Chondrocyte (in vitro differentiated cells): ENCODE measurements at regions not wholly inside any gene's neighbourhood (a gene's known extent, or its start where the extent isn't known, plus 50 kb on each side); places are given as distances from the start of the nearest gene placed in this dataset.

Experiments
- DNase-seq: peaks from one replicate; pipeline ENCODE4 v3.0.0; 2021; ENCODE audit warnings: mixed read lengths, low spot score
- H3K27ac Mint-ChIP-seq: one replicate; pipeline ENCODE4 v1.8.0; 2021; ENCODE audit warnings: mild to moderate bottlenecking, moderate library complexity, mixed read lengths; ENCODE audit not compliant: unreplicated experiment
- H3K27me3 Mint-ChIP-seq: 2 replicates; pipeline ENCODE4 v1.8.0; 2021; ENCODE audit warnings: low read depth, mixed read lengths
- H3K36me3 Mint-ChIP-seq: 2 replicates; pipeline ENCODE4 v1.8.0; 2021; ENCODE audit warnings: low read depth, mixed read lengths
- H3K4me1 Mint-ChIP-seq: 2 replicates; pipeline ENCODE4 v1.8.0; 2021; ENCODE audit warnings: low read depth, mild to moderate bottlenecking, mixed read lengths
- H3K4me3 Mint-ChIP-seq: one replicate; pipeline ENCODE4 v1.8.0; 2021; ENCODE audit warnings: mild to moderate bottlenecking, moderate library complexity, mixed read lengths; ENCODE audit not compliant: unreplicated experiment
- H3K9me3 Mint-ChIP-seq: 2 replicates; pipeline ENCODE4 v1.8.0; 2021; ENCODE audit warnings: low read depth, mixed read lengths
- CTCF ChIP-seq: fragments of 200-600 bp; sonication (generic); IDR thresholded peaks from 2 replicates; pipeline ENCODE4 v1.5.0; 2021; ENCODE audit warnings: antibody characterized with exemption, mild to moderate bottlenecking, moderate library complexity

GRCh38 chr5:152956943-152957613 lies 533.4 kb upstream of the GRIA1 start:
- H3K4me1 Mint-ChIP-seq = no peaks in the 10 kb centered on the region
- no peaks in the 10 kb centered on the region for H3K27me3 Mint-ChIP-seq
- H3K27ac Mint-ChIP-seq = no peak overlapping the region
- TF ChIP-seq CTCF = no peak
- H3K9me3 Mint-ChIP-seq = no peaks in the 10 kb centered on the region
- H3K36me3 Mint-ChIP-seq = no peaks in the 10 kb centered on the region
- no peak for DNase-seq
- H3K4me3 Mint-ChIP-seq = no peak overlapping the region

GRCh38 chr5:152978141-152978835 lies 512.2 kb upstream of the GRIA1 start:
- peaks cover 29% of the 10 kb centered on the region for H3K9me3 Mint-ChIP-seq
- TF ChIP-seq CTCF = no peak

GRCh38 chr5:152987131-152987530 lies 503.3 kb upstream of the GRIA1 start:
- no peaks in the 10 kb centered on the region for H3K4me1 Mint-ChIP-seq
- no peak overlapping the region for H3K4me3 Mint-ChIP-seq
- H3K27ac Mint-ChIP-seq = no peak overlapping the region
- no peak for TF ChIP-seq CTCF
- H3K36me3 Mint-ChIP-seq = no peaks in the 10 kb centered on the region
- no peak for DNase-seq
- H3K9me3 Mint-ChIP-seq = peaks cover 3% of the 10 kb centered on the region
- H3K27me3 Mint-ChIP-seq = no peaks in the 10 kb centered on the region

More at GRCh38 chr5:152978141-152978835, 512.2 kb upstream of the GRIA1 start:
- Mint-ChIP-seq H3K27me3 (no peaks in the 10 kb centered on the region), H3K4me1 (no peaks in the 10 kb centered on the region), H3K27ac (no peak overlapping the region), H3K4me3 (no peak overlapping the region), H3K36me3 (no peaks in the 10 kb centered on the region)
- no peak for DNase-seq

GRCh38 chr5:152990217-152990616 lies 500.3 kb upstream of the GRIA1 start:
- DNase-seq = no peak
- H3K36me3 Mint-ChIP-seq = no peaks in the 10 kb centered on the region
- peaks cover 3% of the 10 kb centered on the region for H3K9me3 Mint-ChIP-seq
- H3K4me3 Mint-ChIP-seq = no peak overlapping the region
- H3K27me3 Mint-ChIP-seq = no peaks in the 10 kb centered on the region
- no peaks in the 10 kb centered on the region for H3K4me1 Mint-ChIP-seq
- no peak for TF ChIP-seq CTCF
- H3K27ac Mint-ChIP-seq = no peak overlapping the region

GRCh38 chr5:152990649-152991048 lies 499.8 kb upstream of the GRIA1 start:
- Mint-ChIP-seq H3K9me3 (peaks cover 3% of the 10 kb centered on the region), H3K36me3 (no peaks in the 10 kb centered on the region), H3K4me1 (no peaks in the 10 kb centered on the region), H3K4me3 (no peak overlapping the region), H3K27ac (no peak overlapping the region), H3K27me3 (no peaks in the 10 kb centered on the region)
- no peak for DNase-seq
- TF ChIP-seq CTCF = no peak
